ENCODE measurements at regions not wholly inside any gene's neighbourhood (a gene's known extent, or its start where the extent isn't known, plus 50 kb on each side); places are given as distances from the start of the nearest gene placed in this dataset.

DNA sequence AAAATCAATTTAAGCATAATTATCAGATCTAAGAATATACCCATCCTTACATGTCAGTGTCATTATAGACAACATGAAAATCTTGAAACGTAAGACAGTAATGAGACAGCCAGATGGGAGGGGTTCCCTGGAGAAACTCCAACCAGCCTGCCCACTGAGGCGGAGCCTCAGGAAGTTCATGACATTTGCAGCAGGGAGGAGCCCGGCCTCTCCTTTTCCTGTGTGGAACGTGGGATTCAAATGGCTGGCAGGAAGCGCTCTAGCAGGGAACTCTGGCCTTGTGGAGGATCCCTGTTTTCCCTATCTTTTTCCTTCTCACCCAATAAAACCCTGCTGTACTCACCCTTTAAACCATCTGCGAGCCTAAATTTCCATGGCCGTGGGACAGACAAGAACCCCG, 176.6 kb upstream of the KCNN2 start:
- H3K9ac ChIP-seq: no peak overlapping the region
- TF ChIP-seq EZH2 (IDR thresholded peaks at IDR 0.05) (no peak), CTCF (IDR thresholded peaks at IDR 0.05) (no peak), EZH2phosphoT487 (IDR thresholded peaks at IDR 0.05) (no peak)
- no peak for DNase-seq (ENCODE audit: low spot score)
- H3K4me3 ChIP-seq: no peak overlapping the region
- peak overlapping the region; percentile 53 for H2AFZ ChIP-seq (replicated peaks)
- H3K4me2 ChIP-seq: no peak overlapping the region
- no peaks in the 10 kb centered on the region for H3K79me2 ChIP-seq (ENCODE audit: low read depth)
- no peak overlapping the region for H3K4me3 Mint-ChIP-seq
- H3K4me1 ChIP-seq: no peaks in the 10 kb centered on the region
- no peaks in the 10 kb centered on the region for H4K20me1 ChIP-seq (ENCODE audit: low read depth)
- no peak overlapping the region for H3K27ac ChIP-seq
- H3K4me1 Mint-ChIP-seq: no peaks in the 10 kb centered on the region
- H3K9me3 Mint-ChIP-seq: peaks cover 4% of the 10 kb centered on the region
- H3F3A ChIP-seq (ENCODE audit: low read depth): no peaks in the 10 kb centered on the region
- H3K27me3 ChIP-seq: no peaks in the 10 kb centered on the region
- no peaks in the 10 kb centered on the region for H3K27me3 Mint-ChIP-seq (ENCODE audit: insufficient read depth, low read depth)
- no peaks in the 10 kb centered on the region for H3K36me3 Mint-ChIP-seq
- no peak overlapping the region for H3K27ac Mint-ChIP-seq
- no peaks in the 10 kb centered on the region for H3K36me3 ChIP-seq
- peaks cover 5% of the 10 kb centered on the region for H3K9me3 ChIP-seq (ENCODE audit: low read depth)

DNA sequence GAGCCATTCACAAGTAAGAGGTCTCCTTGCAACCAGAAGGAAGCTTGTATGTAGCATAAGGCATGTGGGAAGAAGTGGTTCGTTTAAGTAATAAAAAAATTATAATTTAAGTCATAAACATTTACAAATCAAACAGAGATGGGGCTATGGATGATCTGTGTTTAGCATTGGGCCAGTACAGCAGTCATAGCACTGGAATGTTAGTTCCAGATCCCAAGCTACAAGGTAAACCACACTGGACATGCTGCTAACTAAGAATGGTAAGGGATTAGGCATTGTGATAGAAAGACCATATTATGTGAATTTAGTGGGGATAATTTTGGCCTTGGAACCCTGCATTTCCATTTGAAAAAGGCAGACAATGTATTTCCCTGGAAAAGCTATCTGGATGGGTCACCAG, 170.4 kb upstream of the KCNN2 start:
- Mint-ChIP-seq H3K9me3 (no peaks in the 10 kb centered on the region), H3K27me3 (ENCODE audit: insufficient read depth, low read depth) (no peaks in the 10 kb centered on the region), H3K4me1 (peaks cover 3% of the 10 kb centered on the region), H3K27ac (no peak overlapping the region), H3K36me3 (no peaks in the 10 kb centered on the region), H3K4me3 (no peak overlapping the region)
- Histone ChIP-seq H3F3A (ENCODE audit: low read depth) (no peaks in the 10 kb centered on the region), H3K79me2 (ENCODE audit: low read depth) (no peaks in the 10 kb centered on the region), H3K4me2 (no peak overlapping the region), H3K36me3 (no peaks in the 10 kb centered on the region), H4K20me1 (ENCODE audit: low read depth) (no peaks in the 10 kb centered on the region), H3K4me1 (no peaks in the 10 kb centered on the region), H2AFZ (replicated peaks) (no peak overlapping the region), H3K9me3 (ENCODE audit: low read depth) (peaks cover 5% of the 10 kb centered on the region), H3K9ac (no peak overlapping the region), H3K27ac (no peak overlapping the region), H3K4me3 (no peak overlapping the region), H3K27me3 (no peaks in the 10 kb centered on the region)
- TF ChIP-seq EZH2phosphoT487 (IDR thresholded peaks at IDR 0.05) (no peak), EZH2 (IDR thresholded peaks at IDR 0.05) (no peak), CTCF (IDR thresholded peaks at IDR 0.05) (no peak)
- no peak for DNase-seq (ENCODE audit: low spot score)

GRCh38 chr5:114192108-114192507, 169.8 kb upstream of the KCNN2 start:
- Histone ChIP-seq H3K27me3 (no peaks in the 10 kb centered on the region), H3K4me2 (no peak overlapping the region), H3K79me2 (ENCODE audit: low read depth) (no peaks in the 10 kb centered on the region), H3K9me3 (ENCODE audit: low read depth) (peaks cover 5% of the 10 kb centered on the region), H3K27ac (no peak overlapping the region), H3K4me1 (no peaks in the 10 kb centered on the region), H3K9ac (no peak overlapping the region), H4K20me1 (ENCODE audit: low read depth) (no peaks in the 10 kb centered on the region), H2AFZ (replicated peaks) (no peak overlapping the region), H3K36me3 (no peaks in the 10 kb centered on the region), H3F3A (ENCODE audit: low read depth) (no peaks in the 10 kb centered on the region), H3K4me3 (no peak overlapping the region)
- no peak overlapping the region for H3K27ac Mint-ChIP-seq
- no peak overlapping the region for H3K4me3 Mint-ChIP-seq
- no peaks in the 10 kb centered on the region for H3K27me3 Mint-ChIP-seq (ENCODE audit: insufficient read depth, low read depth)
- H3K4me1 Mint-ChIP-seq: peaks cover 3% of the 10 kb centered on the region
- H3K36me3 Mint-ChIP-seq: no peaks in the 10 kb centered on the region
- DNase-seq (ENCODE audit: low spot score): no peak
- H3K9me3 Mint-ChIP-seq: no peaks in the 10 kb centered on the region
- TF ChIP-seq EZH2 (IDR thresholded peaks at IDR 0.05) (no peak), CTCF (IDR thresholded peaks at IDR 0.05) (no peak), EZH2phosphoT487 (IDR thresholded peaks at IDR 0.05) (no peak)

DNA sequence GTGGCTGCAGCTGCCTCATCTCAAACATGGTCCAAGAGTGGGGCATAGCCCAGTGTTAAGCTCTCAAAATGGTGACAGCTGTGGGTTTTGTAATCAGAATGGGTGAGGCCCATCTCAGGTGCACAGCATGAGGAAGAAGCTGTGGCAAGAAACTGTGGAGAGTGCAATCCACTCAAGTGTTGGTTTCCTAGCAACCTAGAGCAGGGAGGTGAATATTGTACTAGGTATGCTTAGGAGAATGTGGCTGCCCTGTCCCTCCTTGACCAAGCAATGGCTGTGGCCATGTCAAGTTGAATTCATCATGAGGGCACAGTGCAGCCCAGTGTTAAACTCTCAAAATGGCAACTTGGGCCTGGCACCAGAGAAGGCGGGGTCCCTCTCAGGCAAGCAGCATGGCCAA, 160.5 kb upstream of the KCNN2 start:
- Histone ChIP-seq H3K27ac (no peak overlapping the region), H3K27me3 (no peaks in the 10 kb centered on the region), H3K4me3 (no peak overlapping the region), H3K4me2 (no peak overlapping the region), H3K79me2 (ENCODE audit: low read depth) (no peaks in the 10 kb centered on the region), H2AFZ (replicated peaks) (no peak overlapping the region), H3F3A (ENCODE audit: low read depth) (no peaks in the 10 kb centered on the region), H3K9ac (no peak overlapping the region), H4K20me1 (ENCODE audit: low read depth) (no peaks in the 10 kb centered on the region), H3K9me3 (ENCODE audit: low read depth) (no peaks in the 10 kb centered on the region), H3K36me3 (no peaks in the 10 kb centered on the region), H3K4me1 (no peaks in the 10 kb centered on the region)
- H3K27me3 Mint-ChIP-seq (ENCODE audit: insufficient read depth, low read depth): no peaks in the 10 kb centered on the region
- peaks cover 13% of the 10 kb centered on the region for H3K9me3 Mint-ChIP-seq
- H3K4me1 Mint-ChIP-seq: peaks cover 7% of the 10 kb centered on the region
- DNase-seq (ENCODE audit: low spot score): no peak
- H3K4me3 Mint-ChIP-seq: no peak overlapping the region
- H3K36me3 Mint-ChIP-seq: no peaks in the 10 kb centered on the region
- TF ChIP-seq CTCF (IDR thresholded peaks at IDR 0.05) (no peak), EZH2phosphoT487 (IDR thresholded peaks at IDR 0.05) (no peak), EZH2 (IDR thresholded peaks at IDR 0.05) (no peak)
- no peak overlapping the region for H3K27ac Mint-ChIP-seq
